BLaER1 (cell line): ENCODE measurements at regions not wholly inside any gene's neighbourhood (a gene's known extent, or its start where the extent isn't known, plus 50 kb on each side); places are given as distances from the start of the nearest gene placed in this dataset.

Experiments
- H3K27ac ChIP-seq: shearing (Covaris generic); formaldehyde crosslinking; 2 replicates; pipeline ENCODE4 v1.8.1; 2022
- H3K27me3 ChIP-seq: shearing (Covaris generic); formaldehyde crosslinking; 2 replicates; pipeline ENCODE4 v1.8.1; 2022
- H3K36me3 ChIP-seq: shearing (Covaris generic); formaldehyde crosslinking; 2 replicates; pipeline ENCODE4 v1.8.1; 2022
- H3K4me1 ChIP-seq: shearing (Covaris generic); formaldehyde crosslinking; 2 replicates; pipeline ENCODE4 v1.8.1; 2022
- H3K4me2 ChIP-seq: shearing (Covaris generic); formaldehyde crosslinking; 2 replicates; pipeline ENCODE4 v1.8.1; 2022
- H3K4me3 ChIP-seq: shearing (Covaris generic); formaldehyde crosslinking; 2 replicates; pipeline ENCODE4 v1.8.1; 2022
- H3K9ac ChIP-seq: shearing (Covaris generic); formaldehyde crosslinking; 2 replicates; pipeline ENCODE4 v1.8.1; 2022
- H3K9me3 ChIP-seq: shearing (Covaris generic); formaldehyde crosslinking; 2 replicates; pipeline ENCODE4 v1.8.1; 2022
- H4K20me1 ChIP-seq: shearing (Covaris generic); formaldehyde crosslinking; 2 replicates; pipeline ENCODE4 v1.8.1; 2022
- Cebpa-rat ChIP-seq: shearing (Covaris generic); IDR thresholded peaks from 2 replicates; pipeline ENCODE4 v1.8.1; 2022

GRCh38 chr11:134008634-134009071 is 51.9 kb upstream of the IGSF9B start:
- Histone ChIP-seq H4K20me1 (no peaks in the 10 kb centered on the region), H3K9ac (no peak overlapping the region), H3K9me3 (no peaks in the 10 kb centered on the region), H3K4me3 (no peak overlapping the region), H3K4me1 (peaks cover 13% of the 10 kb centered on the region), H3K36me3 (no peaks in the 10 kb centered on the region), H3K27ac (no peak overlapping the region), H3K4me2 (peak overlapping the region; percentile 48), H3K27me3 (no peaks in the 10 kb centered on the region)
- no peak for TF ChIP-seq Cebpa-rat

GRCh38 chr11:134013518-134013917 is 55.4 kb upstream of the JAM3 start:
- Histone ChIP-seq H3K4me3 (no peak overlapping the region), H3K4me1 (peaks cover 8% of the 10 kb centered on the region), H3K4me2 (no peak overlapping the region), H4K20me1 (no peaks in the 10 kb centered on the region), H3K9me3 (no peaks in the 10 kb centered on the region), H3K27ac (no peak overlapping the region), H3K9ac (no peak overlapping the region), H3K27me3 (no peaks in the 10 kb centered on the region), H3K36me3 (no peaks in the 10 kb centered on the region)
- no peak for TF ChIP-seq Cebpa-rat

DNA sequence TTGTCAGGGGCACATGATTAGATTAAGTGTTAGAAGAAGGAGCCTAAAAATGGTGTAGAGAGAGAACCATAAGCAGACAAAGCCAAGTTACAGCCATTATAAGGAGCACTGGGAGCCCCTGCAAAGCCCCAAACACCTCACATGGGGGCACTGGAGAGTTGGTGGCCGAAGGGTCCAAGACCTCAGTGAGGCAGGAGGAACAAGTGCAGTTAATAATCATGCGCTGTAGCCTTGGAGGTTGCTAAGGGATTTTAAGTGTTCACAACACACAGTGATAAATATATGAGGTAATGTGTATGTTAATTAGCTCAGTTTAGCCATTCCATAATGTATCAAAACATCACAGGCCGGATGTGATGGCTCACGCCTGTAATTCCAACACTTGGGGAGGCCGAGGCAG is 54.4 kb upstream of the JAM3 start:
- Histone ChIP-seq H3K4me1 (peaks cover 11% of the 10 kb centered on the region), H3K27ac (no peak overlapping the region), H3K27me3 (no peaks in the 10 kb centered on the region), H3K9ac (no peak overlapping the region), H3K4me2 (no peak overlapping the region), H3K36me3 (no peaks in the 10 kb centered on the region), H3K4me3 (no peak overlapping the region), H4K20me1 (no peaks in the 10 kb centered on the region), H3K9me3 (no peaks in the 10 kb centered on the region)
- TF ChIP-seq Cebpa-rat: no peak

- H3K4me1 ChIP-seq: peaks cover 22% of the 10 kb centered on the region
- no peak for TF ChIP-seq Cebpa-rat
- H3K36me3 ChIP-seq: no peaks in the 10 kb centered on the region
- no peak overlapping the region for H3K27ac ChIP-seq
- H3K9me3 ChIP-seq: no peaks in the 10 kb centered on the region
- no peaks in the 10 kb centered on the region for H3K27me3 ChIP-seq
- no peak overlapping the region for H3K4me3 ChIP-seq
- H4K20me1 ChIP-seq: no peaks in the 10 kb centered on the region
- no peak overlapping the region for H3K9ac ChIP-seq
- no peak overlapping the region for H3K4me2 ChIP-seq
Observed at GRCh38 chr11:134015556-134015955, 53.3 kb upstream of the JAM3 start.

- TF ChIP-seq Cebpa-rat: no peak
- Histone ChIP-seq H3K36me3 (no peaks in the 10 kb centered on the region), H3K4me1 (peaks cover 43% of the 10 kb centered on the region), H3K27ac (no peak overlapping the region), H3K4me2 (peak overlapping the region; percentile 4; the same call in 1 of the 2 replicates), H3K4me3 (no peak overlapping the region), H3K27me3 (no peaks in the 10 kb centered on the region), H4K20me1 (no peaks in the 10 kb centered on the region), H3K9ac (no peak overlapping the region), H3K9me3 (no peaks in the 10 kb centered on the region)
Observed at GRCh38 chr11:134017511-134018430, 51.1 kb upstream of the JAM3 start.
